IMR-90 (cell line): ENCODE measurements at regions not wholly inside any gene's neighbourhood (a gene's known extent, or its start where the extent isn't known, plus 50 kb on each side); places are given as distances from the start of the nearest gene placed in this dataset.

Experiments
- CEBPB ChIP-seq: IDR thresholded peaks from 2 replicates; pipeline ENCODE4 v1.6.1; 2012; ENCODE audit warnings: low read depth, low read length, improper control_type of control experiment
- CTCF ChIP-seq: conservative IDR thresholded peaks from 2 replicates; pipeline ENCODE4 v1.5.1; 2012; ENCODE audit warnings: mild to moderate bottlenecking, low read depth, low read length, improper control_type of control experiment
- FOS ChIP-seq: fragments of 150-350 bp; IDR thresholded peaks from 2 replicates; pipeline ENCODE4 v1.6.1; 2016; ENCODE audit warnings: low read depth, low read length
- POLR2A ChIP-seq: IDR thresholded peaks from 2 replicates; pipeline ENCODE4 v1.6.1; 2012; ENCODE audit warnings: mild to moderate bottlenecking, low read depth, low read length
- RAD21 ChIP-seq: IDR thresholded peaks from 2 replicates; pipeline ENCODE4 v1.6.1; 2012; ENCODE audit warnings: low read length, improper control_type of control experiment

GRCh38 chr6:142651384-142651783, 293.6 kb downstream of the HIVEP2 start:
- TF ChIP-seq CTCF (no peak), POLR2A (no peak), CEBPB (no peak), RAD21 (no peak), FOS (no peak)
